SK-N-SH (cell line): ENCODE measurements at regions not wholly inside any gene's neighbourhood (a gene's known extent, or its start where the extent isn't known, plus 50 kb on each side); places are given as distances from the start of the nearest gene placed in this dataset.

ENCODE experiments used
- CTCF ChIA-PET: fragments of 300-600, 350-600 bp; formaldehyde crosslinking; extraction: SDS; loops from one replicate; lab custom pipeline; 2021; lab: Yijun Ruan, JAX
- POLR2A ChIA-PET: fragments of 350-600 bp; sonication (Branson Sonifier 250); formaldehyde crosslinking; extraction: SDS; loops from one replicate; lab custom pipeline; 2020; ENCODE audit warnings: antibody characterized with exemption, inconsistent platforms; lab: Yijun Ruan, JAX
- DNase-seq: peaks from one replicate; pipeline ENCODE4 v3.0.0; 2012
- H2AFZ ChIP-seq: fragments of 200-600 bp; sonication (generic); 2 replicates; pipeline ENCODE4 v1.8.1; 2016; ENCODE audit warnings: antibody characterized with exemption, mild to moderate bottlenecking, low read depth
- H3F3A ChIP-seq: fragments of 200-600 bp; sonication (generic); replicated peaks from 2 replicates; pipeline ENCODE3; 2016; ENCODE audit warnings: antibody characterized with exemption, mild to moderate bottlenecking; ENCODE audit not compliant: insufficient read depth
- H3K27ac ChIP-seq, 2 experiments: fragments of 200-500 bp in 1 of 2; fragments of 200-600 bp in 1 of 2; sonication (Bioruptor generic) in 1 of 2; sonication (generic), shearing (Covaris generic) in 1 of 2; 2 replicates each; pipeline versions ENCODE4 v1.5.1 to v1.6.1; 2014 to 2016; ENCODE audit warnings: low read depth in 2 of 2, inconsistent platforms in 1 of 2, low read length in 1 of 2, mild to moderate bottlenecking in 1 of 2, mixed read lengths in 1 of 2
- H3K27me3 ChIP-seq: fragments of 200-600 bp; sonication (generic), shearing (Covaris generic); 2 replicates; pipeline ENCODE4 v1.6.1; 2016; ENCODE audit warnings: mixed run types; ENCODE audit not compliant: insufficient read depth
- H3K36me3 ChIP-seq, 2 experiments: fragments of 200-500 bp in 1 of 2; fragments of 200-600 bp in 1 of 2; sonication (Bioruptor generic) in 1 of 2; sonication (generic) in 1 of 2; replicated peaks in 1 of 2; 2 replicates each; pipeline versions ENCODE3 to v1.5.1; 2014 to 2016; ENCODE audit warnings: low read length in 1 of 2, mild to moderate bottlenecking in 1 of 2; ENCODE audit not compliant: insufficient read depth in 2 of 2, control insufficient read depth in 1 of 2
- H3K4me1 ChIP-seq, 2 experiments: fragments of 200-500 bp in 1 of 2; fragments of 200-600 bp in 1 of 2; sonication (Bioruptor generic) in 1 of 2; sonication (generic), shearing (Covaris generic) in 1 of 2; 2 replicates each; pipeline versions ENCODE4 v1.5.1 to v1.6.1; 2014 to 2016; ENCODE audit warnings: low read depth in 1 of 2, low read length in 1 of 2, mixed run types in 1 of 2; ENCODE audit not compliant: insufficient read depth in 2 of 2, control insufficient read depth in 1 of 2
- H3K4me2 ChIP-seq: fragments of 200-600 bp; sonication (generic), shearing (Covaris generic); 2 replicates; pipeline ENCODE4 v1.6.1; 2017; ENCODE audit warnings: mixed run types
- H3K4me3 ChIP-seq, 2 experiments: fragments of 200-500 bp in 1 of 2; fragments of 200-600 bp in 1 of 2; sonication (Bioruptor generic) in 1 of 2; sonication (generic), shearing (Covaris generic) in 1 of 2; 2 replicates each; pipeline versions ENCODE4 v1.5.1 to v1.8.1; 2014 to 2016; ENCODE audit warnings: low read depth in 2 of 2, inconsistent platforms in 1 of 2, low read length in 1 of 2, mild to moderate bottlenecking in 1 of 2, mixed read lengths in 1 of 2, moderate library complexity in 1 of 2
- H3K79me2 ChIP-seq: fragments of 200-600 bp; sonication (generic); 2 replicates; pipeline ENCODE4 v1.8.1; 2017; ENCODE audit warnings: mild to moderate bottlenecking; ENCODE audit not compliant: insufficient read depth
- H3K9ac ChIP-seq: fragments of 200-600 bp; sonication (generic); 2 replicates; pipeline ENCODE4 v1.6.1; 2017; ENCODE audit warnings: mixed run types
- H3K9me2 ChIP-seq: fragments of 200-600 bp; sonication (generic); 2 replicates; pipeline ENCODE4 v1.6.1; 2017; ENCODE audit warnings: mixed run types
- H3K9me3 ChIP-seq: fragments of 200-600 bp; sonication (generic); 2 replicates; pipeline ENCODE4 v1.6.1; 2017; ENCODE audit warnings: mixed run types, mild to moderate bottlenecking, moderate library complexity
- H4K20me1 ChIP-seq: fragments of 200-600 bp; sonication (generic); 2 replicates; pipeline ENCODE4 v1.6.1; 2017; ENCODE audit warnings: mild to moderate bottlenecking, mixed run types; ENCODE audit not compliant: insufficient read depth
- CHD2 ChIP-seq: fragments of 150-350 bp; IDR thresholded peaks from 2 replicates; pipeline ENCODE4 v1.6.1; 2018; ENCODE audit warnings: low read length; ENCODE audit not compliant: partially characterized antibody
- ELF1 ChIP-seq: IDR thresholded peaks from 2 replicates; pipeline ENCODE4 v1.4.0; 2012
- EZH2phosphoT487 ChIP-seq: fragments of 200-600 bp; sonication (generic); IDR thresholded peaks from 2 replicates; pipeline ENCODE4 v1.6.1; 2017; ENCODE audit warnings: low read depth, mixed run types, mild to moderate bottlenecking, antibody characterized with exemption, moderate library complexity, borderline replicate concordance
- FOXM1 ChIP-seq: IDR thresholded peaks from 2 replicates; pipeline ENCODE4 v1.4.0; 2012; ENCODE audit warnings: low read depth, mild to moderate bottlenecking
- IRF3 ChIP-seq: fragments of 150-350 bp; IDR thresholded peaks from 2 replicates; pipeline ENCODE4 v1.6.1; 2016; ENCODE audit warnings: mild to moderate bottlenecking, low read depth, low read length
- NFIC ChIP-seq: IDR thresholded peaks from 2 replicates; pipeline ENCODE4 v1.4.0; 2012; ENCODE audit warnings: borderline replicate concordance
- POLR2AphosphoS5 ChIP-seq: IDR thresholded peaks from 2 replicates; pipeline ENCODE4 v1.6.1; 2012; ENCODE audit warnings: low read depth, low read length
- RCOR1 ChIP-seq: fragments of 150-350 bp; IDR thresholded peaks from 2 replicates; pipeline ENCODE4 v1.6.1; 2017; ENCODE audit warnings: antibody characterized with exemption, low read length
- TAF1 ChIP-seq: IDR thresholded peaks from 2 replicates; pipeline ENCODE4 v1.6.1; 2012; ENCODE audit warnings: low read depth, mild to moderate bottlenecking, low read length, moderate library complexity, borderline replicate concordance
- TEAD4 ChIP-seq: IDR thresholded peaks from 2 replicates; pipeline ENCODE4 v1.4.0; 2012; ENCODE audit warnings: mild to moderate bottlenecking, borderline replicate concordance; ENCODE audit not compliant: insufficient read depth
- WGBS: methylation state at CpG from one replicate; pipeline ENCODE4 v1.1.6; 2017; ENCODE audit warnings: low lambda C conversion rate; 5-methylcytosine and 5-hydroxymethylcytosine counted together
- TF ChIP-seq, protein P1 (sequence below): IDR thresholded peaks from 2 replicates; pipeline ENCODE4; 2012
- TF ChIP-seq, protein P2 (sequence below): IDR thresholded peaks from 2 replicates; pipeline ENCODE4 v1.4.0; 2012; ENCODE audit warnings: low read depth, borderline replicate concordance

GRCh38 chr7:156000601-156001396 lies 188.5 kb upstream of the SHH start:
- Histone ChIP-seq H3K79me2 (no peaks in the 10 kb centered on the region), H2AFZ (no peak overlapping the region), H3K9ac (no peak overlapping the region), H3K27me3 (peaks cover 99% of the 10 kb centered on the region), H3K4me1 (no peaks in the 10 kb centered on the region), H3K4me3 (no peak overlapping the region), H4K20me1 (no peaks in the 10 kb centered on the region), H3K36me3 (no peaks in the 10 kb centered on the region), H3F3A (no peaks in the 10 kb centered on the region), H3K4me2 (no peak overlapping the region), H3K9me3 (no peaks in the 10 kb centered on the region), H3K9me2 (no peaks in the 10 kb centered on the region), H3K27ac (no peak overlapping the region)
- POLR2A ChIA-PET: no interaction called here
- whole genome bisulfite sequencing: 23% methylated on average over 27 of the region's 27 CpGs
- DNase-seq: no peak
- CTCF ChIA-PET: no interaction called here
- TF ChIP-seq IRF3 (no peak), FOXM1 (no peak), NFIC (no peak), EZH2phosphoT487 (no peak), TAF1 (no peak), ELF1 (no peak), POLR2AphosphoS5 (no peak), TEAD4 (no peak), RCOR1 (no peak), CHD2 (no peak)
- TF ChIP-seq, protein P1, sequence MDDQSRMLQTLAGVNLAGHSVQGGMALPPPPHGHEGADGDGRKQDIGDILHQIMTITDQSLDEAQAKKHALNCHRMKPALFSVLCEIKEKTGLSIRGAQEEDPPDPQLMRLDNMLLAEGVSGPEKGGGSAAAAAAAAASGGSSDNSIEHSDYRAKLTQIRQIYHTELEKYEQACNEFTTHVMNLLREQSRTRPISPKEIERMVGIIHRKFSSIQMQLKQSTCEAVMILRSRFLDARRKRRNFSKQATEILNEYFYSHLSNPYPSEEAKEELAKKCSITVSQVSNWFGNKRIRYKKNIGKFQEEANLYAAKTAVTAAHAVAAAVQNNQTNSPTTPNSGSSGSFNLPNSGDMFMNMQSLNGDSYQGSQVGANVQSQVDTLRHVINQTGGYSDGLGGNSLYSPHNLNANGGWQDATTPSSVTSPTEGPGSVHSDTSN: no peak
- TF ChIP-seq, protein P2, sequence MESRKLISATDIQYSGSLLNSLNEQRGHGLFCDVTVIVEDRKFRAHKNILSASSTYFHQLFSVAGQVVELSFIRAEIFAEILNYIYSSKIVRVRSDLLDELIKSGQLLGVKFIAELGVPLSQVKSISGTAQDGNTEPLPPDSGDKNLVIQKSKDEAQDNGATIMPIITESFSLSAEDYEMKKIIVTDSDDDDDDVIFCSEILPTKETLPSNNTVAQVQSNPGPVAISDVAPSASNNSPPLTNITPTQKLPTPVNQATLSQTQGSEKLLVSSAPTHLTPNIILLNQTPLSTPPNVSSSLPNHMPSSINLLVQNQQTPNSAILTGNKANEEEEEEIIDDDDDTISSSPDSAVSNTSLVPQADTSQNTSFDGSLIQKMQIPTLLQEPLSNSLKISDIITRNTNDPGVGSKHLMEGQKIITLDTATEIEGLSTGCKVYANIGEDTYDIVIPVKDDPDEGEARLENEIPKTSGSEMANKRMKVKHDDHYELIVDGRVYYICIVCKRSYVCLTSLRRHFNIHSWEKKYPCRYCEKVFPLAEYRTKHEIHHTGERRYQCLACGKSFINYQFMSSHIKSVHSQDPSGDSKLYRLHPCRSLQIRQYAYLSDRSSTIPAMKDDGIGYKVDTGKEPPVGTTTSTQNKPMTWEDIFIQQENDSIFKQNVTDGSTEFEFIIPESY: no peak
- TF ChIP-seq, all 33 proteins: peak for 0
